HAP-1 (cell line): ENCODE measurements at regions not wholly inside any gene's neighbourhood (a gene's known extent, or its start where the extent isn't known, plus 50 kb on each side); places are given as distances from the start of the nearest gene placed in this dataset.

Source experiments
- DNase-seq, 2 experiments: peaks; one replicate each; pipeline ENCODE4 v3.0.0-alpha.2; 2016 to 2020; ENCODE audit warnings: low spot score in 2 of 2
- H3K27me3 ChIP-seq: fragments of 250-450 bp; sonication (Bioruptor Pico); 2 replicates; pipeline ENCODE4 v1.5.1; 2020; ENCODE audit warnings: low read depth, mild to moderate bottlenecking, moderate library complexity
- H3K36me3 ChIP-seq: fragments of 250-450 bp; sonication (Bioruptor Pico); replicated peaks from 2 replicates; pipeline ENCODE4 v1.5.1; 2020; ENCODE audit warnings: mild to moderate bottlenecking
- H3K4me1 ChIP-seq: fragments of 250-450 bp; sonication (Bioruptor Pico); 2 replicates; pipeline ENCODE4 v1.5.1; 2020; ENCODE audit warnings: mild to moderate bottlenecking
- H3K4me3 ChIP-seq: fragments of 250-450 bp; sonication (Bioruptor Pico); 2 replicates; pipeline ENCODE4 v1.5.1; 2020; ENCODE audit warnings: mild to moderate bottlenecking, moderate library complexity
- H3K9me3 ChIP-seq: fragments of 250-450 bp; sonication (Bioruptor Pico); 2 replicates; pipeline ENCODE4 v1.5.1; 2020; ENCODE audit warnings: mild to moderate bottlenecking, moderate library complexity
- in situ Hi-C: fragments of 300-500 bp; cut with MboI; formaldehyde crosslinking; loops from 3 replicates; pipeline ENCODE4 v1.14.3; 2020; ENCODE audit warnings: low sequenced_read_pairs, inconsistent platforms, mixed read lengths

GRCh38 chr9:38208206-38208901 is 139.3 kb upstream of the SHB start:
- H3K4me3 ChIP-seq = no peak overlapping the region
- in situ Hi-C loops = no loop called here
- DNase-seq = peak; percentile 37 to 63
- no peaks in the 10 kb centered on the region for H3K27me3 ChIP-seq
- peaks cover 13% of the 10 kb centered on the region for H3K4me1 ChIP-seq
- no peaks in the 10 kb centered on the region for H3K36me3 ChIP-seq
- no peaks in the 10 kb centered on the region for H3K9me3 ChIP-seq

- DNase-seq = no peak
- no peaks in the 10 kb centered on the region for H3K9me3 ChIP-seq
- no peaks in the 10 kb centered on the region for H3K36me3 ChIP-seq
- in situ Hi-C loops = no loop called here
- H3K27me3 ChIP-seq = no peaks in the 10 kb centered on the region
- no peak overlapping the region for H3K4me3 ChIP-seq
- peaks cover 13% of the 10 kb centered on the region for H3K4me1 ChIP-seq
Observed at GRCh38 chr9:38207247-38207778, 138.3 kb upstream of the SHB start.

GRCh38 chr9:38205279-38205678 is 136.3 kb upstream of the SHB start:
- no peaks in the 10 kb centered on the region for H3K27me3 ChIP-seq
- in situ Hi-C loops = no loop called here
- H3K4me3 ChIP-seq = no peak overlapping the region
- no peaks in the 10 kb centered on the region for H3K36me3 ChIP-seq
- no peak for DNase-seq
- H3K9me3 ChIP-seq = no peaks in the 10 kb centered on the region; the same call in 1 of the 2 replicates
- peaks cover 13% of the 10 kb centered on the region for H3K4me1 ChIP-seq

- DNase-seq = no peak
- H3K4me1 ChIP-seq = no peaks in the 10 kb centered on the region; the same call in 1 of the 2 replicates
- in situ Hi-C loops = no loop called here
- no peaks in the 10 kb centered on the region for H3K36me3 ChIP-seq
- H3K27me3 ChIP-seq = no peaks in the 10 kb centered on the region
- no peak overlapping the region for H3K4me3 ChIP-seq
- H3K9me3 ChIP-seq = no peaks in the 10 kb centered on the region; the same call in 1 of the 2 replicates
Observed at GRCh38 chr9:38202336-38202938, 133.4 kb upstream of the SHB start.

GRCh38 chr9:38201844-38202243 is 132.8 kb upstream of the SHB start:
- no peaks in the 10 kb centered on the region for H3K36me3 ChIP-seq
- H3K4me1 ChIP-seq = no peaks in the 10 kb centered on the region
- H3K27me3 ChIP-seq = no peaks in the 10 kb centered on the region
- in situ Hi-C loops = no loop called here
- H3K9me3 ChIP-seq = no peaks in the 10 kb centered on the region; the same call in 1 of the 2 replicates
- H3K4me3 ChIP-seq = no peak overlapping the region
- DNase-seq = no peak

- no peak overlapping the region for H3K4me3 ChIP-seq
- no peaks in the 10 kb centered on the region for H3K27me3 ChIP-seq
- no peak for DNase-seq
- in situ Hi-C loops = no loop called here
- no peaks in the 10 kb centered on the region for H3K4me1 ChIP-seq
- H3K36me3 ChIP-seq = no peaks in the 10 kb centered on the region
- H3K9me3 ChIP-seq = no peaks in the 10 kb centered on the region; the same call in 1 of the 2 replicates
Observed at GRCh38 chr9:38200431-38200830, 131.4 kb upstream of the SHB start.

- no peaks in the 10 kb centered on the region for H3K36me3 ChIP-seq
- no peaks in the 10 kb centered on the region for H3K27me3 ChIP-seq
- DNase-seq = no peak
- in situ Hi-C loops = no loop called here
- no peaks in the 10 kb centered on the region; the same call in 1 of the 2 replicates for H3K9me3 ChIP-seq
- no peaks in the 10 kb centered on the region for H3K4me1 ChIP-seq
- no peak overlapping the region for H3K4me3 ChIP-seq
Observed at GRCh38 chr9:38198140-38198539, 129.1 kb upstream of the SHB start.

- Histone ChIP-seq H3K4me3 (no peak overlapping the region), H3K4me1 (no peaks in the 10 kb centered on the region), H3K36me3 (no peaks in the 10 kb centered on the region), H3K27me3 (no peaks in the 10 kb centered on the region), H3K9me3 (no peaks in the 10 kb centered on the region; the same call in 1 of the 2 replicates)
- in situ Hi-C loops = no loop called here
- no peak for DNase-seq
Observed at GRCh38 chr9:38196714-38197113, 127.7 kb upstream of the SHB start.

- H3K4me3 ChIP-seq = no peak overlapping the region
- no peaks in the 10 kb centered on the region for H3K4me1 ChIP-seq
- H3K9me3 ChIP-seq = no peaks in the 10 kb centered on the region; the same call in 1 of the 2 replicates
- H3K36me3 ChIP-seq = no peaks in the 10 kb centered on the region
- in situ Hi-C loops = no loop called here
- no peaks in the 10 kb centered on the region for H3K27me3 ChIP-seq
- DNase-seq = no peak
Observed at GRCh38 chr9:38195737-38196161, 126.7 kb upstream of the SHB start.

- Histone ChIP-seq H3K27me3 (no peaks in the 10 kb centered on the region), H3K4me1 (no peaks in the 10 kb centered on the region), H3K9me3 (no peaks in the 10 kb centered on the region; the same call in 1 of the 2 replicates), H3K36me3 (no peaks in the 10 kb centered on the region), H3K4me3 (no peak overlapping the region)
- DNase-seq = no peak
- in situ Hi-C loops = no loop called here
Observed at GRCh38 chr9:38194870-38195269, 125.8 kb upstream of the SHB start.

- no peaks in the 10 kb centered on the region for H3K36me3 ChIP-seq
- no peaks in the 10 kb centered on the region for H3K27me3 ChIP-seq
- no peak for DNase-seq
- in situ Hi-C loops = no loop called here
- no peaks in the 10 kb centered on the region for H3K4me1 ChIP-seq
- no peaks in the 10 kb centered on the region; the same call in 1 of the 2 replicates for H3K9me3 ChIP-seq
- no peak overlapping the region for H3K4me3 ChIP-seq
Observed at GRCh38 chr9:38192731-38193265, 123.8 kb upstream of the SHB start.

- no peaks in the 10 kb centered on the region for H3K9me3 ChIP-seq
- no peak overlapping the region for H3K4me3 ChIP-seq
- in situ Hi-C loops = no loop called here
- H3K36me3 ChIP-seq = no peaks in the 10 kb centered on the region
- H3K27me3 ChIP-seq = no peaks in the 10 kb centered on the region
- peak in 1 of 2 experiments; percentile 68 for DNase-seq
- peaks cover 38% of the 10 kb centered on the region for H3K4me1 ChIP-seq
Observed at GRCh38 chr9:38186404-38187115, 117.5 kb upstream of the SHB start.

- H3K4me1 ChIP-seq = peaks cover 38% of the 10 kb centered on the region
- no peak overlapping the region for H3K4me3 ChIP-seq
- H3K36me3 ChIP-seq = no peaks in the 10 kb centered on the region
- peak; percentile 73 to 97 for DNase-seq
- in situ Hi-C loops = no loop called here
- no peaks in the 10 kb centered on the region for H3K27me3 ChIP-seq
- no peaks in the 10 kb centered on the region for H3K9me3 ChIP-seq
Observed at GRCh38 chr9:38185647-38186403, 116.8 kb upstream of the SHB start.
